GM18505 (cell line): ENCODE measurements at regions not wholly inside any gene's neighbourhood (a gene's known extent, or its start where the extent isn't known, plus 50 kb on each side); places are given as distances from the start of the nearest gene placed in this dataset.

Experiments
- ATAC-seq: cut with Tn5 transposase; IDR thresholded peaks from one replicate; pipeline ENCODE4 v1.9.1; 2021; ENCODE audit not compliant: unreplicated experiment
- POLR2A ChIP-seq: IDR thresholded peaks from 4 replicates; pipeline ENCODE4 v1.6.1; 2011; ENCODE audit warnings: borderline replicate concordance; ENCODE audit not compliant: insufficient read depth, insufficient read length; ENCODE audit errors: extremely low read depth

DNA sequence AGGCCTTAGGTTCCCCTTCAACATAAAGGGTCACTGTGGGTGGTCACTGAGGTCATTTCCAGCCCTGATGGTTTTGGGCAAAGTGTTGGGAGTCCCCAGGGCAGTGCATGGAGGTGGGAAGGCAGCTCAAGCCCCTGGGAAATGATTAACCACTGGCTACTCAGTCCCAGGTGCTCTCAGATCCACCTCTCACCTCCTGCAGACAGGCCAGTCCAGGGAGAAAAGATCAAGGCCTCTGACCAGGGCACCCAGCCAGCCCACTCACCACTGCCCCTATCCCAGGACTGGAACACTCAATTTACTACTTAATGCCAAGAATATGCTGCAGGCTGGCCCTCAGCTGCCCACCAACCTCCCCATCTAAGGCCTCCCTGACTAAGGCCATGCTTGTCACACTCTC is 1307.9 kb downstream of the UQCRFS1 start:
- ATAC-seq, result no peak
- no peak for TF ChIP-seq POLR2A

DNA sequence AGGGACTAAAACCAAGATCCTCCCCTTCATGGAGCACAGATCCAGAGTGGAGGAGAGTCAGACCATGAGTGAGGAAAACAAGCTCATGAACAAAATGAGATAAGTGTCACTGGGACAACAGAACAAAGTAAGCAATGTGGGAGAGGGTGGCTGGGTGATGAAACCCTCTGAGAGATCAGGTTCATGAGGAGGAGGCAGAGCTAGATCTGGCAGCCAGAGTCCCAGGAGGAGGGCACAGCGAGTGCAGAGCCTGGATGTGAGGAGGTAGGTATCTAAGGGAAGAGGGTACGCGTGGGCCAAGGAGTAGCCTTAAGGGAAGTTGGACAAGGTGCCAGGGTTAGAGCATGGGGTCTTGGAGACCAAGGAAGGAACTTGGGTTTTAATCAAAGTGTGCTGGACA is 1311.9 kb downstream of the UQCRFS1 start:
- ATAC-seq, result no peak
- TF ChIP-seq POLR2A, result no peak

DNA sequence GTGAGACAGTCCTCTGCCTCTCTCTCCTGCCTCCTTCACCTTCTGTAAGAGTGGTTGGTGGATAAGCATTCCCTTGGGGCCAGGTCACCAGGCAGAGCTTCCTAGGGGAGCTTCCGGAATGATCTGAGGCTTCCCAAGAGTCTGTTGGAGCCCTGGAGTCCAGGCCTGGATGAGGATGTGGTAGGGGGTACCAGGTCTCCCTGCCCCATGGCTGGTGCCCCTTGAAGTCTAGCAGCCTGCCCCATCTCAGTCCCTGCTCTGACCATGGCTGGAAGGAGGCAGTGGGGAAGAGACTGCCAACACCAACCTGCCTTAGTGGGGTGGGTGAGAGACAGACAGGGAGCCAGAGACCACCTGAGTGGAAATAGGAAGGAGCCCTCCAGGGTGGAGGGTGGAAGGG is 1316.9 kb downstream of the UQCRFS1 start:
- no peak for TF ChIP-seq POLR2A
- no peak for ATAC-seq

DNA sequence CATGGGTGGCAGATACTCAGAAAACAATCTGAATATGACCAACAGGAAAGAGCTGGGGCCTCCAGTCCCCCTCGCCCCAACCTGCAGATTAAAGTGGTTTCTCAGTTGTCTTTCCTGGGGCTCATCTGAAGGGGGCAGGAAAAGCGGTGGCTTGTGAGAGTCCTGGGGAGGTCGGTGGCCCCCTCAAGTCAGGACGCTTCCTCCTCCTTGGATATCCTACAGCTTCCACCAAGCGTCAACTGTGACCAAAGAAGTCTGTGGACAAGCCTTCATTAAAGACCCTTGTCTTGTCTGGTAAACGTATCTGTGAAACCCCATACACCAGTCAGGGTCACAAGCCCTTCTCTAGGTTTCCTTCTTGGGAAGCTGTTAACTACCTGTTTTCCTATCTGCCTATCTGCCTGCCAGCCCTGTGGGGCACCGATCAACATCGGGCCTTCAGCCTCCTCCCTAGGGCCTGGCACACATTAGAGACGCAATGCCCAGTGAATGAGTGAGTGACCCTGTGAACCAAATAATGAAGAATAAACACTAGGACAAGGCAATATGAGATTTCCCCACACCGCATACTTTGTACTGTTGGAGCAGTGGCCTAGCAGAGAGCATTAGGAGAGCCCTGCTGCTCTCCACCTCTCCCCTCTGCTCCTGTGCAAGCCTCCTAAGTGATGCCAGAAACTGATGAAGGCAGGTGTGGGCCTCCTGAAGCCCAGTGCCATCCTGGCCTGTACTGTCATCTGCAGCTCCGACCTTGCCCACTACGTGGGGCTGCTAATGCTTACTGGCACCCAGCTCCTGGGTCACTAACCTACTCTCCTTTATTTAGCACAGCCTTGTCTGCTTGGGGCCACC is 1317.8 kb downstream of the UQCRFS1 start:
- no peak for ATAC-seq
- no peak for TF ChIP-seq POLR2A

DNA sequence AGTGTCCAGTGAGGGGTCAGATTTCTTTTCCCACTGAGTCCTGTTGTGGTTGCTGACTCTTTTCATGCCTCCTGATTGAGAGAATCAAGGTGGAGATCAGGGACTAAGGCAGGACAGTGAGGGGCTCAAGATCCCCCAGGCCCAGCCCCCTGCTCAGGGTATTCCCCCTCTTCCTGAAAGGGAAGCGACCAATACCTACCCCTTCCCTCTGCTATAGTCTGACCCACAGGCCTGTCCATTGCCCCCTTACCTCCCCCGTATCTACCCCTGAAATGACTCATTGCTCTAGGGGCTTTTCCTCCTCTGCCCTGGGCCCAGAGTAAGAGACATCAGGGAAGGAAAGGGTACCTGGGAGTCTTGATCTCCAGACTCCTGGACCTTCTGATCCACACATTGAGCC is 1320.5 kb downstream of the UQCRFS1 start:
- ATAC-seq, result no peak
- no peak for TF ChIP-seq POLR2A

DNA sequence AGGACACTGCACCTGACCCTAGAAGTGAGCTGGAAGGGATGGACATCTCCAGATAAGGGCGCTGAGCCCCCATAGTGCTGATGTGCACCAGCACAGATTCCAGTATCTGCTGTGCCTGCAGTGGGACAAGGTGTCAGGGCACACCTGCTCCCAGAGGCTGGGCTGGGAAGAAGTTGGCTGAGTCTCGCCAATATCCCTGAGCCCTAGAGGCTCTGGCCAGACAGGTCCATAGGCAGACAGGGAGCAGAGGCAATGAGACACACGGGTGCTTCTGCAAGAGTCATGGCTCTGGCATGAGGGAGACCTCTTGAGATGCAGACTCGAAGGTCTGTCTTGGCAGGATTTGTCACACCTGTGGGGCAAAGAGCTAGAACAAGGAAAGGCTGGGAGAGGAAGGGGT is 1321.5 kb downstream of the UQCRFS1 start:
- no peak for ATAC-seq
- TF ChIP-seq POLR2A, result no peak

DNA sequence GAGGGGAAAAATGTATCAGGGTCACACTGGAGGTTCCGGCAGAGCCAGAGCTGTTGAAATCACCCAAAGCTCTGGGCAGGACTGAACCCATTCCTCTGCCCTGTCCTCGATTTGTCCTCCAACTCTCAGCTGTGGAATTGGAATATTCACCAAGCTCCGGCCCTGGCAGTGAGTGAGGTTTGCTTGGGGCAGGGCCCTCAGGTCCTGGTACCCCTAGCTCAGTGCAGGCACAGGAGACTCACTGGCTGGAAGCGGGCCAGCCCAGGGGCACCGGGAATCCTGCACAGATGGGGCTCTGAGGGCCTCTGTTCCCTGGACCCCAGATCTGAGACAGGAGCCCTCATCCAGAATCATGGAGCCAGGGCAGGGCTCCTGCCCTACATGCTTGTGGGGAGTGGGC is 1322.3 kb downstream of the UQCRFS1 start:
- no peak for ATAC-seq
- TF ChIP-seq POLR2A, result no peak

DNA sequence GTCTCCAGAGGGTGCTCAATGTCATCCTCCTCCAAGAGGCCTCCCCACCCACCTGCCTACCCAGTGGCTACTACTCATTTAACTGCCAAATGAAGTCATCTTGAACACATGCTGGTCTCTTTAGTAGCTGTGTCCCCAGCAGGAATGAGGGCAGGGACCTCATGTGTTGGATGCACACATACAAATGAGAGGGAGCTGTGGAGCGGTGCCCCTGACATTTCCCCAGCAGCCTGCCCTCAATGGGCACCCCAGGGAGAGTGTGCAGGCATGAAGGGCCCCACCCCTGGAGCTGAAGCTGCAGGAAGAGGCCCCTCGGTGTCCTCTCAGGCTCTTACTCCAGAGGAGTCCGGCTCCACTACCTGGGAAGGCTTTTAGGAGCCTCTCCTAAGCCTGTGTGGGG is 1322.7 kb downstream of the UQCRFS1 start:
- TF ChIP-seq POLR2A, result no peak
- ATAC-seq, result no peak

DNA sequence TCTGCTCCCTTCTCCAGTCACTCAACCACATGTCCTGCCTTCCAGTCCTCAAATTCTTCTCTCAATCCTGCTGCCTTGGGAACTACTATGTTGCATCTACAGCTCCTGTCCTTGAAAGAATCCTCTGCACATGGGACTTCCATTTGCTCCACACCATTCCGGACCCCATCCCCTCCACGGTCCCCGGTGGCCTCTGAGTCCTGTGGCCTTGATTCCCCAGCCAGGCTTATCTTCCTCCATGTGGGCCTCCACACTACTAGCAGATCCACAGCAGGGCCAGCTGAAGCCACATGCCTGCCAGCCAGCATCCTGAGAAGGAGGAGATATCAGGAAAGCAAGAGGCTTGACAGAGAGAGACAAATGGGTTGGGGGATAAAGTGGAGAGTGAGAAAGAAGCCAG is 1323.8 kb downstream of the UQCRFS1 start:
- TF ChIP-seq POLR2A, result no peak

DNA sequence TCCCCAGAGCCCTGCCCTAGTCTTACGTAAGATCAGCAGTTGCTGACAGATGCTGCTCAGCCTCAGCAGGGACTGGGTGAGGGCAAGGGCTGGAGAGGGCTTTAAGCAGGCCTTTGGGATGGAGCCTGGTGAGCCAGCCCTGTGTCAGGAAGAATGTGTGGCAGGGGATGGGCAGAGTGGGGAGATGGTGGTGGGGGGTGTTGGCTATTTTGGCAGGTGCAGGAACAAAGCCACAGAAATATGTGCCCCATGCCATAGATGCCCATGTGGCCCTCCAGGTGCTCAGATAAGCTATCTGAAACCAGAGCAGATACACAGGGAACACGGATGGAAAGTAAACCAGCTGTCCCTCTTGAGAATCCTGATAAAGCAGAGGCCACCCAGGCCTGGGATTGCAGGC is 1325.0 kb downstream of the UQCRFS1 start:
- no peak for ATAC-seq
- TF ChIP-seq POLR2A, result no peak

More for the DNA sequence above, 1323.8 kb downstream of the UQCRFS1 start:
- no peak for ATAC-seq

DNA sequence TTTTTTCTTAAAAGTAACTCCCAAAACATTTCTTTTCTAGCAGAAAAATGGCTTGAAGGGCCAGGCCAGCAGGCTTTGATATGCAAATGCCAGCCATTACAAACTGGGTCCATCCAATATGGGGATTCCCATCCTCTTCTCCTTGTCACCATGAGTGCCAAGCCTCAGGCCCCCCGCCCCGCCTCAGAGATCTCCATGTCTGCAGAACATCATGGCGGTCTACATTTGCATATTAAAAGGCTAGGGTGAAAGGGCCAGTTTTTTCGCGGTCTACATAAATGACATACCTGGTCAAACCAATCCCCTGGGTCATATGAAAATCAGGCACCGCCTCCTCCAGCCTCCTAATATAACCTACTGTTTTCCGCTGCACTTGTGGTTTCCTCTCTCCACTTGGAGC is 1327.6 kb downstream of the UQCRFS1 start:
- no peak for ATAC-seq
- TF ChIP-seq POLR2A, result no peak

DNA sequence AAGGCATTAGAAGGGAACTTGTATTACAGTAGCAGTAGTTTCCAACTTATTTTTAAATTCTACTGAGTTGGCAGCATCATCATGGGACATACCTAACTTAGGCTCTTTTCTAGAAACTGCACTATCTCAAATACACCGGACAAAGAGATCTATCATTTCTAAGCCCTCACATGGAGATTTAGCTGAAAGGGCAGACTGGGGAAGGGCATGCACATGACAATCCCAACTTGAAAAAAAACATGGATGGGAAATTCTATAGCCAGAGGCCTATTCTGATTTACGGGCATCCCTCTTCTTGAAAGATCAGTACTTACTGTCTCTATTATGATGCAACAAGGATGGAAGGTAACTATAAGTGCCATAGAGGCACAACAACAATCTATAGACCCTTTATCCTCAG is 1328.6 kb downstream of the UQCRFS1 start:
- TF ChIP-seq POLR2A, result no peak
- no peak for ATAC-seq

DNA sequence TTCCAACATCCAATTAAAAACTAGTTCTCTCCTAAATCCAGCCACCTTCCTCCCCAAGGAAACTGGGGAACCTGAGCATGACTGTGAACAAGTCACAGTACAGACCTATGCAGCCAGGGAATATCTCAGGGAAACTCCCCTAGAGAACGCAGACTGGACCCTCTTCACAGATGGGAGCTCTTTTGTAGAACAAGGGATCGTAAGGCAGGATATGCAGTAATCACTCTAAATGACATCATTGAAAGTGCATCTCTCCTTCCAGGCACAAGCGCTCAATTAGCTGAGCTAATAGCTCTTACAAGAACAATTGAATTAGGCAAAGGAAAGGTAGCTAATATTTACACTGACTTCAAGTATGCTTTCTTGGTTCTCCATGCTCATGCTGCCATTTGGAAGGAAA is 1331.7 kb downstream of the UQCRFS1 start:
- no peak for TF ChIP-seq POLR2A
- no peak for ATAC-seq

DNA sequence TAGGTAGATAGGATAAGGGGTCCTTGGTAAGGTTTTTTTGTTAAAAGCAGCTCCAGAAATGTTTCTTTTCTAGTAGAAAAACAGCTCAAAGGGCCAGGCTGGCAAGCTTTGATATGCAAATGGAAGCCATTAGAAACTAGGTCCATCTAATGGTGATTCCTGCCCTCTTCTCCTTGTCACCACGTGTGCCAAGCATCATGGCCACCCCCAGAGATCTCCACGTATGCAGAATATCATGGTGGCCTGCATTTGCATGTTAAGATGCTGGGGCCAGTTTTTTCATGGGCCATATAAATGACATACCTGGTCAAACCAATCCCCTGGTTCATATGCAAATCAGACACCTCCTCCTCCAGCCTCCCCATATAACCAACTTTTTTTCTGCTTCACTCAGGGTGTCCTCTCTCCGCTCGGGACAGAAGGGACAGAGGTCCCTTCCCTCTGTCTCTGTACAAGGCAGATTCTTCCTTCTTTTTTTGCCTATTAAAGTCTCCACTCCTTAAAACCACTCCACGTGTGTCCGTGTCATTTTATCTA is 1335.9 kb downstream of the UQCRFS1 start:
- ATAC-seq, result no peak
- TF ChIP-seq POLR2A, result no peak
